Liver (tissue), 7 donors: ENCODE measurements at regions not wholly inside any gene's neighbourhood (a gene's known extent, or its start where the extent isn't known, plus 50 kb on each side); places are given as distances from the start of the nearest gene placed in this dataset.
A peak's percentile ranks its signal among the peaks of the same experiment; 100 is the strongest.

Source experiments
- DNase-seq: peaks from one replicate; pipeline ENCODE4 v3.0.0-alpha.2; 2017; ENCODE audit warnings: low spot score
- H3K27ac ChIP-seq, 2 donors: one replicate each; pipeline ENCODE4 v1.7.0; 2013; ENCODE audit warnings: inconsistent platforms in 2 of 2, low read length in 2 of 2, control low read depth in 1 of 2, low read depth in 1 of 2, mild to moderate bottlenecking in 1 of 2
- H3K27me3 ChIP-seq, 4 donors: one replicate each; pipeline versions ENCODE4 v1.6.1 to v1.7.0; 2013; ENCODE audit warnings: low read length in 3 of 4, inconsistent platforms in 1 of 4, mild to moderate bottlenecking in 1 of 4, moderate library complexity in 1 of 4; ENCODE audit not compliant: control insufficient read depth in 4 of 4, insufficient read depth in 4 of 4
- H3K36me3 ChIP-seq, 4 donors: one replicate each; pipeline versions ENCODE4 v1.6.1 to v1.7.0; 2013; ENCODE audit warnings: low read length in 3 of 4, mild to moderate bottlenecking in 3 of 4, low read depth in 1 of 4, moderate library complexity in 1 of 4; ENCODE audit not compliant: control insufficient read depth in 4 of 4, insufficient read depth in 3 of 4
- H3K4me1 ChIP-seq, 4 donors: one replicate each; pipeline versions ENCODE4 v1.6.1 to v1.7.0; 2013; ENCODE audit warnings: low read length in 3 of 4, mild to moderate bottlenecking in 3 of 4, moderate library complexity in 1 of 4; ENCODE audit not compliant: control insufficient read depth in 4 of 4, insufficient read depth in 4 of 4
- H3K4me3 ChIP-seq, 3 donors: one replicate each; pipeline versions ENCODE4 v1.6.1 to v1.7.0; 2013; ENCODE audit warnings: low read length in 3 of 3, control low read depth in 1 of 3, low read depth in 1 of 3, mild to moderate bottlenecking in 1 of 3
- H3K9ac ChIP-seq, 2 donors: one replicate each; pipeline ENCODE4 v1.7.0; 2013; ENCODE audit warnings: low read length in 2 of 2, mild to moderate bottlenecking in 2 of 2, moderate library complexity in 2 of 2, control low read depth in 1 of 2, low read depth in 1 of 2
- H3K9me3 ChIP-seq, 4 donors: one replicate each; pipeline versions ENCODE4 v1.6.1 to v1.7.0; 2013; ENCODE audit warnings: low read length in 3 of 4; ENCODE audit not compliant: control insufficient read depth in 4 of 4
- FOXA2 ChIP-seq: IDR thresholded peaks from 2 replicates; pipeline ENCODE4 v1.6.1; 2016; ENCODE audit warnings: antibody characterized with exemption
- GABPA ChIP-seq, 2 donors: IDR thresholded peaks in 1 of 2; conservative IDR thresholded peaks in 1 of 2; 2 replicates each; pipeline ENCODE4 v1.6.1; 2016; ENCODE audit warnings: antibody characterized with exemption in 2 of 2, mild to moderate bottlenecking in 1 of 2, moderate library complexity in 1 of 2
- JUND ChIP-seq, 2 donors: IDR thresholded peaks; 2 replicates each; pipeline ENCODE4 v1.6.1; 2016; ENCODE audit warnings: antibody characterized with exemption in 2 of 2
- MAX ChIP-seq: IDR thresholded peaks from 2 replicates; pipeline ENCODE4 v1.6.1; 2016; ENCODE audit warnings: antibody characterized with exemption
- RAD21 ChIP-seq, 2 donors: IDR thresholded peaks; 2 replicates each; pipeline ENCODE4 v1.6.1; 2016; ENCODE audit warnings: antibody characterized with exemption in 2 of 2, mild to moderate bottlenecking in 2 of 2
- TAF1 ChIP-seq: conservative IDR thresholded peaks from 2 replicates; pipeline ENCODE4 v1.6.1; 2016; ENCODE audit warnings: antibody characterized with exemption, mild to moderate bottlenecking
- ZBTB33 ChIP-seq: IDR thresholded peaks from 2 replicates; pipeline ENCODE4 v1.6.1; 2016; ENCODE audit warnings: antibody characterized with exemption
- WGBS: extraction: QIAGEN DNeasy Blood & Tissue Kit; methylation state at CpG from one replicate; pipeline ENCODE4 v1.1.7; 2013; 5-methylcytosine and 5-hydroxymethylcytosine counted together
- donor health status: healthy.
- donor health status: healthy.
- donor health status: healthy.
- donor health status: healthy.

GRCh38 chr10:78381107-78381506, 347.4 kb downstream of the RPS24 start:
- Histone ChIP-seq H3K9me3 (peaks cover 0 to 4% (median 2%) of the 10 kb centered on the region in 4 donors), H3K4me1 (no peaks in the 10 kb centered on the region), H3K9ac (no peak overlapping the region), H3K27ac (no peak overlapping the region), H3K4me3 (no peak overlapping the region), H3K36me3 (no peaks in the 10 kb centered on the region), H3K27me3 (no peaks in the 10 kb centered on the region)
- TF ChIP-seq RAD21 (IDR thresholded peaks at IDR 0.05) (peak in 1 of 2 donors; percentile 31), MAX (no peak)
- no peak for DNase-seq
- WGBS, result 63% methylated on average over 19 of the region's 19 CpGs

GRCh38 chr10:78382047-78382446, 348.4 kb downstream of the RPS24 start:
- no peak for DNase-seq
- H3K4me1 ChIP-seq, result no peaks in the 10 kb centered on the region
- WGBS, result 92% methylated on average over 5 of the region's 5 CpGs
- no peaks in the 10 kb centered on the region for H3K36me3 ChIP-seq
- H3K27ac ChIP-seq, result no peak overlapping the region
- H3K9ac ChIP-seq, result no peak overlapping the region
- H3K9me3 ChIP-seq, result peaks cover 0 to 4% (median 2%) of the 10 kb centered on the region in 4 donors
- no peak overlapping the region for H3K4me3 ChIP-seq
- H3K27me3 ChIP-seq, result no peaks in the 10 kb centered on the region
- TF ChIP-seq MAX, result no peak
- no peak for TF ChIP-seq ZBTB33

- Histone ChIP-seq H3K27ac (no peak overlapping the region), H3K9me3 (peaks cover 0 to 4% (median 2%) of the 10 kb centered on the region in 4 donors), H3K4me3 (no peak overlapping the region), H3K9ac (no peak overlapping the region), H3K27me3 (no peaks in the 10 kb centered on the region), H3K4me1 (no peaks in the 10 kb centered on the region), H3K36me3 (no peaks in the 10 kb centered on the region)
- TF ChIP-seq GABPA (IDR thresholded peaks at IDR 0.05 in 1 of 2, conservative IDR thresholded peaks at IDR 0.05 in 1 of 2) (no peak), FOXA2 (no peak), TAF1 (no peak), RAD21 (IDR thresholded peaks at IDR 0.05) (no peak)
- DNase-seq, result no peak
- WGBS, result 90% methylated on average over 2 of the region's 2 CpGs
Observed at GRCh38 chr10:78382772-78383171, 349.1 kb downstream of the RPS24 start.

GRCh38 chr10:78383378-78384048, 349.9 kb downstream of the RPS24 start:
- Histone ChIP-seq H3K4me3 (no peak overlapping the region), H3K36me3 (no peaks in the 10 kb centered on the region), H3K27ac (no peak overlapping the region), H3K27me3 (no peaks in the 10 kb centered on the region), H3K4me1 (no peaks in the 10 kb centered on the region), H3K9me3 (peaks cover 0 to 4% (median 2%) of the 10 kb centered on the region in 4 donors), H3K9ac (no peak overlapping the region)
- WGBS, result over 99% methylated on average over 2 of the region's 2 CpGs
- TF ChIP-seq MAX (no peak), JUND (IDR thresholded peaks at IDR 0.05) (no peak)
- DNase-seq, result no peak
